Testis (tissue), 2 donors: ENCODE measurements at regions not wholly inside any gene's neighbourhood (a gene's known extent, or its start where the extent isn't known, plus 50 kb on each side); places are given as distances from the start of the nearest gene placed in this dataset.

Experiments used
- POLR2A ChIP-seq: fragments of 450-650 bp; IDR thresholded peaks from one replicate; pipeline ENCODE4 v1.6.1; 2017; ENCODE audit warnings: antibody characterized with exemption, mild to moderate bottlenecking, moderate library complexity
- TF ChIP-seq, protein P1 (sequence below), 3 experiments: fragments of 450-650 bp in 2 of 3; fragments of 200-600 bp in 1 of 3; sonication (generic) in 1 of 3; IDR thresholded peaks; one replicate each; pipeline ENCODE4 v1.5.1; 2016 to 2019; ENCODE audit warnings: antibody characterized with exemption in 3 of 3, mild to moderate bottlenecking in 2 of 3, moderate library complexity in 1 of 3

DNA sequence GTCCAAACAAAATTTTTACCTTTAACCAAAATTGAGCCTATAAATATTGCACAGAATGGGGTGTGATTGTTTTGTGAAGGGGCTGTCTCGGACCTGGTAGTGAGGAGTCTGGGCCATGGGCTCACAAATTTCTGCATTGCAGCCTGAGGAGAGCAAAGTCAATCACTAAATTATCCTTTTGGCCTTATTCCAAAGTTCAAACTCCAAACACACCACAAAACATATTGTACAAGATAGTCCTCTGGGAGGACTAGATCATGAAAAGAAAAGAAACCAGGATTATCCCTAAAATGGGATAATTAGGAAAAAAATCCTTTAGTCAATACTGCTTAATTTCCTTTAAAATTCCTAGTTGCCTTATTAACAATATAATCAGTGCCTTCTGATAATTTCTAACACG, 115.5 kb downstream of the BUB3 start:
- TF ChIP-seq, protein P1, sequence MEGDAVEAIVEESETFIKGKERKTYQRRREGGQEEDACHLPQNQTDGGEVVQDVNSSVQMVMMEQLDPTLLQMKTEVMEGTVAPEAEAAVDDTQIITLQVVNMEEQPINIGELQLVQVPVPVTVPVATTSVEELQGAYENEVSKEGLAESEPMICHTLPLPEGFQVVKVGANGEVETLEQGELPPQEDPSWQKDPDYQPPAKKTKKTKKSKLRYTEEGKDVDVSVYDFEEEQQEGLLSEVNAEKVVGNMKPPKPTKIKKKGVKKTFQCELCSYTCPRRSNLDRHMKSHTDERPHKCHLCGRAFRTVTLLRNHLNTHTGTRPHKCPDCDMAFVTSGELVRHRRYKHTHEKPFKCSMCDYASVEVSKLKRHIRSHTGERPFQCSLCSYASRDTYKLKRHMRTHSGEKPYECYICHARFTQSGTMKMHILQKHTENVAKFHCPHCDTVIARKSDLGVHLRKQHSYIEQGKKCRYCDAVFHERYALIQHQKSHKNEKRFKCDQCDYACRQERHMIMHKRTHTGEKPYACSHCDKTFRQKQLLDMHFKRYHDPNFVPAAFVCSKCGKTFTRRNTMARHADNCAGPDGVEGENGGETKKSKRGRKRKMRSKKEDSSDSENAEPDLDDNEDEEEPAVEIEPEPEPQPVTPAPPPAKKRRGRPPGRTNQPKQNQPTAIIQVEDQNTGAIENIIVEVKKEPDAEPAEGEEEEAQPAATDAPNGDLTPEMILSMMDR (IDR thresholded peaks at IDR 0.05): no peak
- TF ChIP-seq POLR2A: no peak
